ENCODE measurements at regions not wholly inside any gene's neighbourhood (a gene's known extent, or its start where the extent isn't known, plus 50 kb on each side); places are given as distances from the start of the nearest gene placed in this dataset.

- Mint-ChIP-seq H3K9me3 (no peaks in the 10 kb centered on the region), H3K4me3 (no peak overlapping the region), H3K36me3 (no peaks in the 10 kb centered on the region), H3K27ac (no peak overlapping the region), H3K4me1 (peaks cover 0 to 2% (median 0%) of the 10 kb centered on the region in 4 donors), H3K27me3 (peaks cover 12 to 30% (median 21%) of the 10 kb centered on the region in 5 donors)
- POLR2A ChIA-PET: no interaction called here
- DNase-seq: no peak
- no peak for ATAC-seq
Measured at GRCh38 chr2:224257156-224257555, 144.8 kb downstream of the FAM124B start.

GRCh38 chr2:224253464-224253863 lies 148.4 kb downstream of the FAM124B start:
- H3K4me3 Mint-ChIP-seq: no peak overlapping the region
- DNase-seq (no peak), ATAC-seq (no peak)
- H3K9me3 Mint-ChIP-seq: no peaks in the 10 kb centered on the region
- no peaks in the 10 kb centered on the region for H3K36me3 Mint-ChIP-seq
- no peak overlapping the region for H3K27ac Mint-ChIP-seq
- no peaks in the 10 kb centered on the region for H3K4me1 Mint-ChIP-seq
- peaks cover 9 to 20% (median 17%) of the 10 kb centered on the region in 5 donors for H3K27me3 Mint-ChIP-seq
- POLR2A ChIA-PET: interaction anchor here (0.7 kb wide), 1 partner anchor 13 kb away, joined by 3 read pairs; no protein-coding TSS in a partner anchor

DNA sequence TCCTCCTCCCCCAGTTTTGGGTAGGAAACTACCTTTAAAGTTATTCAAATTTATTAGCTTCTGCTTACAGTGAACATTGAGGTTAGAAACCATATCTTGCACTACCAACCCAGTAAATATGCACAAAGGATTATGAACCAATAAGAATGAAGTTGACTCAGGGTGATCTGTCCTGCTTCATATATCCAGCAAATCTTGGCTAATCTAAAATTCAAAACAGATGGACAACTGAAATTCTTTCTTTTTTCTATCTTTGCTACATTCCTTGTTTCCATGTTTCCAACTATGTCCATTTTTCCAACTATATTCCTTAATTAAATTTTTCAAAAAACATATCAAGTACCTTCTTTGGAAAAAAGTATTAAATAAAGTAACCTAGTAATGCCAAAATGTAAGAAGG lies 149.3 kb downstream of the FAM124B start:
- no peaks in the 10 kb centered on the region for H3K36me3 Mint-ChIP-seq
- H3K9me3 Mint-ChIP-seq: no peaks in the 10 kb centered on the region
- POLR2A ChIA-PET: no interaction called here
- H3K4me1 Mint-ChIP-seq: no peaks in the 10 kb centered on the region
- H3K27ac Mint-ChIP-seq: no peak overlapping the region
- peaks cover 9 to 18% (median 16%) of the 10 kb centered on the region in 5 donors for H3K27me3 Mint-ChIP-seq
- DNase-seq (no peak), ATAC-seq (no peak)
- H3K4me3 Mint-ChIP-seq: no peak overlapping the region

DNA sequence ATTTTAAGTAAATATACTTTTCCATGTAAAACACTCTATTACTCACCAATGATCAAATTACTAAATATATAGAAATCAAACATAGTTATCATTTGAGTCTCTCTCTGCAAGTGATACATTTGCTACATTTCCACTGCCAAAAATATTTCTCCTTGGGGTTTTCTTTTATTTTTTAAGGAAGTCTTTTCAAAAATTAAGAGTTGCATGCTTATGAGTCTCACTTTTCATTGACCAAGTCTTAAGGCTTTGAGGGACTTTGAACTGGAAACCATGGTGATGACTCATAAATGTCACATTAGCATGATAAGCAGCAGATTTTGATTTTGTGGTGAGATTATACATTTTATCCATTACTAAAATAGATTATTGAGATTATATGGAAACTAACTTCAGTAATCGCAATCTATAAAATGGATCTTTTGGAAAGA lies 152.9 kb downstream of the FAM124B start:
- Mint-ChIP-seq H3K27me3 (peaks cover 5 to 10% (median 10%) of the 10 kb centered on the region in 5 donors), H3K4me1 (no peaks in the 10 kb centered on the region), H3K4me3 (no peak overlapping the region), H3K9me3 (no peaks in the 10 kb centered on the region), H3K36me3 (no peaks in the 10 kb centered on the region), H3K27ac (no peak overlapping the region)
- no peak for DNase-seq
- POLR2A ChIA-PET: no interaction called here
- no peak for ATAC-seq

- ATAC-seq: no peak
- Mint-ChIP-seq H3K4me3 (no peak overlapping the region), H3K27ac (no peak overlapping the region), H3K27me3 (peaks cover 8 to 19% (median 12%) of the 10 kb centered on the region in 5 donors), H3K36me3 (no peaks in the 10 kb centered on the region), H3K4me1 (no peaks in the 10 kb centered on the region), H3K9me3 (peaks cover 0 to 2% (median 0%) of the 10 kb centered on the region in 9 donors)
- DNase-seq: no peak
- POLR2A ChIA-PET: no interaction called here
Measured at GRCh38 chr2:224242561-224242960, 159.3 kb downstream of the FAM124B start.

DNA sequence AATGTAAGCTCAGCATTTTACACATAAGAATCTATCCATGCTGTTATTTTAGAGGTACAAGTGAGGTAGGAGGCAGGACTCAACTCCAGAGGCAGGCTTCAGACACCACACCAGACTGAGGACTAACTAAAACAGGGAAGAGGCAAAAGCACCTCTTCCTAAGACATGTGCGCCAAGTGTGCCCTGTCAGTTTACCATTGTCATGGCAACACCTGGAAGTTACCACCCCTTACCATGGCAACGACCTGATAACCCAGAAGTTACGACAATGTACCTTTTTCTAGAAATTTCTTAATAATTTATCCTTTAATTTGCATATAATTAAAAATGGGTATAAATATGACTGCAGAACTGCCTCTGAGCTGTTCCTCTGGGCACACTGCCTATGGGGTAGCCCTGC lies 160.1 kb downstream of the FAM124B start:
- no peaks in the 10 kb centered on the region for H3K4me1 Mint-ChIP-seq
- ATAC-seq (no peak), DNase-seq (no peak)
- POLR2A ChIA-PET: no interaction called here
- peaks cover 8 to 25% (median 12%) of the 10 kb centered on the region in 5 donors for H3K27me3 Mint-ChIP-seq
- no peak overlapping the region for H3K27ac Mint-ChIP-seq
- H3K36me3 Mint-ChIP-seq: peaks cover 0 to 7% (median 0%) of the 10 kb centered on the region in 3 donors
- H3K9me3 Mint-ChIP-seq: peaks cover 0 to 7% (median 4%) of the 10 kb centered on the region in 9 donors
- no peak overlapping the region for H3K4me3 Mint-ChIP-seq

DNA sequence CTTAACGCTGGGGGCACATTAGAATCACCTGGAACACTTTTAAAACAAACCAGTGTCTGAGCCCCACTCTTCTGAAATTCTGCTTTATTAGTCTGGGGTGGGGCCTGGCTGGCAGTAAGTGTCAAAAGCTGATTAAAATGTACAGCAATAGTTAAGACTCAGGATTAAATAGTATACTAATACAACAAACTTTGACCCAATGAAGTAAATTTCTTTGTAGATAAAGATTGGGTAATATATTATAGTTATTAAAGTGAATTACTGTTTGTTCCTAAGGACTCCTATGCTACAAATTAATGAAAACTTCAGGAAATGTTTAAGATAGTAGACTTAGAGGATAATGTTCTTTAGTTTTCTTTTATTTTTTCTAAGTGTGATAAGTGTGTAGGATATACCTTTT lies 160.9 kb downstream of the FAM124B start:
- POLR2A ChIA-PET: no interaction called here
- peaks cover 8 to 29% (median 12%) of the 10 kb centered on the region in 5 donors for H3K27me3 Mint-ChIP-seq
- H3K4me3 Mint-ChIP-seq: no peak overlapping the region
- no peak overlapping the region for H3K27ac Mint-ChIP-seq
- peaks cover 0 to 12% (median 0%) of the 10 kb centered on the region in 3 donors for H3K36me3 Mint-ChIP-seq
- H3K4me1 Mint-ChIP-seq: no peaks in the 10 kb centered on the region
- DNase-seq (no peak), ATAC-seq (no peak)
- H3K9me3 Mint-ChIP-seq: peaks cover 0 to 14% (median 9%) of the 10 kb centered on the region in 9 donors

DNA sequence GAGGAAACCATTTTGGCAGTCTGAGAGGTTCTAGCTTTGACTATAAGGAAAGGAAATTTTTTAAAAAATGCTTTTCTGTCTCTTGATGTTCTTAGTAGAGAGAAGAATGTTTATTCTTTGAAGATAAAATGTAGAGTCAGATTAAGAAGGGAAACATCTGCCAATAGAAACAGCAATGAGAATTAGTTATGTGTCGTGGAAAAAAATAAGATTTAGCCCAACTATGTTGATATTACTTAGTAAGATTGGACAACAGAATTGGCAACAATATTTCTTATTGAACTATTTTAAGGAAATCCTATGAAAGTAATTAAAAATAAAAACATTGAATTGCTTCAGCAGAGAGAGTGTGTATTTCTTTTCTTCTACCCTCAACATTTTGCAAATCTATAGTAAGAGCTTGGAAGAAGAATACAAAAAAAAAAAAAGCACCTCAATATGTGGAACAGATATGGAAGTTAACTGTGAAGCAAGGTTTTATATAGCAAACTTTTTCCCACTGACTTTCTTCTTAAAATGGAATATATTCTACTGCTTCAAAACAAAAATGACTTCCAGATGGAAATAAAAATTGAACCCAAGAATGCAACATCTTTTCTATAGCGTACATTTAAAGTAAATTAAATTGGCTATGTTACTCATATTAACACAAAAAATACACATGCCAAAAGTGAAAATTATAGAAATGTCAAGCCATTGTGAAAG lies 177.9 kb downstream of the FAM124B start:
- no peaks in the 10 kb centered on the region for H3K4me1 Mint-ChIP-seq
- POLR2A ChIA-PET: no interaction called here
- peaks cover 0 to 2% (median 0%) of the 10 kb centered on the region in 3 donors for H3K36me3 Mint-ChIP-seq
- H3K27ac Mint-ChIP-seq: no peak overlapping the region
- peaks cover 2 to 49% (median 26%) of the 10 kb centered on the region in 5 donors for H3K27me3 Mint-ChIP-seq
- no peak overlapping the region for H3K4me3 Mint-ChIP-seq
- H3K9me3 Mint-ChIP-seq: no peaks in the 10 kb centered on the region
- no peak for DNase-seq
- no peak for ATAC-seq

GRCh38 chr2:224222974-224223373 lies 178.9 kb downstream of the FAM124B start:
- no peaks in the 10 kb centered on the region for H3K9me3 Mint-ChIP-seq
- no peaks in the 10 kb centered on the region for H3K4me1 Mint-ChIP-seq
- no peak for ATAC-seq
- peaks cover 2 to 47% (median 24%) of the 10 kb centered on the region in 5 donors for H3K27me3 Mint-ChIP-seq
- H3K36me3 Mint-ChIP-seq: peaks cover 0 to 2% (median 0%) of the 10 kb centered on the region in 3 donors
- no peak overlapping the region for H3K4me3 Mint-ChIP-seq
- DNase-seq: no peak
- POLR2A ChIA-PET: no interaction called here
- no peak overlapping the region for H3K27ac Mint-ChIP-seq

DNA sequence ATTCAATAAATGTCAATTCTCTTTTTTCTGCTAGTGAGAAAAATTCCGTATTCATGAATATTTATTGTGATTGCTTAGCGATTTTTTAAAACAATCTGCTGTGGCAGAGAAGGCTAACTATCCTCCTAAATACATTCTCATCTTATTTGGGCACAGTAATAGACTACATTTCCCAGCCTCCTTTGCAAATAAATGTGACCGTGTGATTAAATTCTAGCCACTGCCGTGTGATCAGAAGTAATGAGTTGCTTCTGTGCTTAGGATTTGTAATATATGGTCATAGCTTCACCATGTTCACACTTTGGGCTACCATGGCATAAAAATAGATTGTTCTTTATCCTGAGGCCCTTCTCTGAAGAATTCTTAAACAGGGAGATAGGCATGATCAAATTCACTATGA lies 179.6 kb downstream of the FAM124B start:
- Mint-ChIP-seq H3K27me3 (peaks cover 2 to 40% (median 20%) of the 10 kb centered on the region in 5 donors), H3K4me1 (no peaks in the 10 kb centered on the region), H3K9me3 (no peaks in the 10 kb centered on the region), H3K4me3 (no peak overlapping the region), H3K27ac (no peak overlapping the region), H3K36me3 (peaks cover 0 to 2% (median 0%) of the 10 kb centered on the region in 3 donors)
- no peak for DNase-seq
- POLR2A ChIA-PET: no interaction called here
- ATAC-seq: no peak

- POLR2A ChIA-PET: no interaction called here
- Mint-ChIP-seq H3K4me3 (no peak overlapping the region), H3K4me1 (no peaks in the 10 kb centered on the region), H3K27me3 (peaks cover 0 to 32% (median 15%) of the 10 kb centered on the region in 5 donors), H3K36me3 (peaks cover 0 to 2% (median 0%) of the 10 kb centered on the region in 3 donors), H3K9me3 (no peaks in the 10 kb centered on the region), H3K27ac (no peak overlapping the region)
- DNase-seq: no peak
- no peak for ATAC-seq
Measured at GRCh38 chr2:224221455-224221913, 180.4 kb downstream of the FAM124B start.

GRCh38 chr2:224220586-224221255 lies 181.2 kb downstream of the FAM124B start:
- H3K4me3 Mint-ChIP-seq: no peak overlapping the region
- no peaks in the 10 kb centered on the region for H3K4me1 Mint-ChIP-seq
- POLR2A ChIA-PET: no interaction called here
- H3K9me3 Mint-ChIP-seq: no peaks in the 10 kb centered on the region
- H3K27me3 Mint-ChIP-seq: peaks cover 0 to 24% (median 7%) of the 10 kb centered on the region in 5 donors
- DNase-seq (no peak), ATAC-seq (no peak)
- H3K27ac Mint-ChIP-seq: no peak overlapping the region
- H3K36me3 Mint-ChIP-seq: peaks cover 0 to 2% (median 0%) of the 10 kb centered on the region in 3 donors

- H3K4me3 Mint-ChIP-seq: no peak overlapping the region
- POLR2A ChIA-PET: no interaction called here
- peaks cover 0 to 19% (median 6%) of the 10 kb centered on the region in 5 donors for H3K27me3 Mint-ChIP-seq
- H3K4me1 Mint-ChIP-seq: no peaks in the 10 kb centered on the region
- H3K27ac Mint-ChIP-seq: no peak overlapping the region
- H3K9me3 Mint-ChIP-seq: no peaks in the 10 kb centered on the region
- DNase-seq (no peak), ATAC-seq (no peak)
- peaks cover 0 to 2% (median 0%) of the 10 kb centered on the region in 3 donors for H3K36me3 Mint-ChIP-seq
Measured at GRCh38 chr2:224219781-224220180, 180.7 kb upstream of the SERPINE2 start.

Measured in naive thymus-derived CD8-positive, alpha-beta T cell (primary cell).